GM12878 (cell line): ENCODE measurements at regions not wholly inside any gene's neighbourhood (a gene's known extent, or its start where the extent isn't known, plus 50 kb on each side); places are given as distances from the start of the nearest gene placed in this dataset.

Source experiments
- ATAC-seq: fragments of 200-7000 bp; cut with Tn5 transposase; 3 replicates; pipeline ENCODE4 v1.9.1; 2020; ENCODE audit warnings: mild to moderate bottlenecking, moderate library complexity
- BruUV-seq: library from RNA; stranded (reverse); fragments of 400-500 nt; replicated peaks from 2 replicates; lab custom pipeline; 2021; lab: Mats Ljungman, UMichigan
- CTCF ChIA-PET: fragments of 300-600 bp; sonication (Branson Sonifier 250); formaldehyde crosslinking; extraction: SDS; loops from one replicate; lab custom pipeline; 2021; ENCODE audit warnings: inconsistent platforms; lab: Yijun Ruan, JAX
- POLR2A ChIA-PET: fragments of 350-600 bp; formaldehyde crosslinking; extraction: SDS; loops from one replicate; lab custom pipeline; 2021; ENCODE audit warnings: inconsistent platforms; lab: Charles Lee
- RAD21 ChIA-PET: fragments of 300-600 bp; sonication (Branson Sonifier 250); formaldehyde crosslinking; loops from one replicate; lab custom pipeline; 2023; ENCODE audit warnings: antibody characterized with exemption; ENCODE audit not compliant: unreplicated experiment; lab: Charles Lee
- SMC1A ChIA-PET: fragments of 300-600 bp; sonication (Branson Sonifier 250); formaldehyde crosslinking; loops from one replicate; lab custom pipeline; 2023; ENCODE audit not compliant: unreplicated experiment, uncharacterized antibody; lab: Charles Lee
- DNase-seq: peaks from one replicate; pipeline ENCODE4 v3.0.0-alpha.2; 2011; ENCODE audit warnings: low read depth, low spot score
- FAIRE-seq: peaks from 3 replicates; lab custom pipeline; 2011; peaks lifted over from hg19 to GRCh38; lab: Jason Lieb, UNC
- H2AFZ ChIP-seq: 2 replicates; pipeline ENCODE4 v1.6.0; 2011; ENCODE audit warnings: low read depth, low read length, control low read depth; ENCODE audit not compliant: control insufficient read depth
- H3K27ac ChIP-seq: 2 replicates; pipeline ENCODE4 v1.5.1; 2011; ENCODE audit warnings: control low read depth; ENCODE audit not compliant: control insufficient read depth, insufficient read depth
- H3K27me3 ChIP-seq, 2 experiments: replicated peaks in 1 of 2; 2 replicates each; pipeline versions ENCODE4 v1.6.0 to v1.6.1; 2011; ENCODE audit warnings: low read length in 1 of 2; ENCODE audit not compliant: control insufficient read depth in 2 of 2, insufficient read depth in 2 of 2
- H3K36me3 ChIP-seq, 2 experiments: 2 replicates each; pipeline ENCODE4 v1.5.1; 2011; ENCODE audit warnings: low read length in 1 of 2; ENCODE audit not compliant: control insufficient read depth in 2 of 2, insufficient read depth in 2 of 2
- H3K4me1 ChIP-seq: 2 replicates; pipeline ENCODE4 v1.6.1; 2011; ENCODE audit warnings: mild to moderate bottlenecking, low read length, moderate library complexity, mixed read lengths; ENCODE audit not compliant: control insufficient read depth, insufficient read depth
- H3K4me2 ChIP-seq: 2 replicates; pipeline ENCODE4 v1.6.0; 2011; ENCODE audit warnings: control low read depth; ENCODE audit not compliant: control insufficient read depth, insufficient read depth
- H3K4me3 ChIP-seq: fragments of 200-600 bp; sonication (generic); 2 replicates; pipeline ENCODE4 v1.5.1; 2016
- H3K79me2 ChIP-seq: 2 replicates; pipeline ENCODE4 v1.6.0; 2011; ENCODE audit warnings: low read length; ENCODE audit not compliant: control insufficient read depth, insufficient read depth
- H3K9ac ChIP-seq: 2 replicates; pipeline ENCODE4 v1.8.0; 2011; ENCODE audit warnings: low read length, control low read depth, mixed read lengths; ENCODE audit not compliant: control insufficient read depth, insufficient read depth
- H3K9me3 ChIP-seq: replicated peaks from 3 replicates; pipeline ENCODE4 v1.5.1; 2011; ENCODE audit warnings: mild to moderate bottlenecking, low read length; ENCODE audit not compliant: control insufficient read depth, insufficient read depth
- H4K20me1 ChIP-seq: 2 replicates; pipeline ENCODE4 v1.6.0; 2011; ENCODE audit not compliant: control insufficient read depth, insufficient read depth
- KDM1A ChIP-seq: fragments of 200-600 bp; sonication (generic); IDR thresholded peaks from 2 replicates; pipeline ENCODE4 v1.6.1; 2016; ENCODE audit warnings: borderline replicate concordance
- MYC ChIP-seq: IDR thresholded peaks from 2 replicates; pipeline ENCODE4 v1.6.1; 2011; ENCODE audit warnings: mild to moderate bottlenecking, low read length, moderate library complexity, inconsistent platforms; ENCODE audit not compliant: insufficient read depth, insufficient replicate concordance, insufficient read length, severe bottlenecking
- in situ Hi-C: fragments of 300-500 bp; cut with MboI; formaldehyde crosslinking; loops from 9 replicates; pipeline ENCODE4 v1.14.3; 2018; ENCODE audit warnings: mixed read lengths
- intact Hi-C: fragments of 100-400 bp; cut with micrococcal nuclease; formaldehyde crosslinking; loops from one replicate; pipeline ENCODE4 v1.14.2; 2022; ENCODE audit not compliant: unreplicated experiment
- TF ChIP-seq, protein P1 (sequence below): fragments of 450-650 bp; formaldehyde crosslinking; IDR thresholded peaks from 2 replicates; pipeline ENCODE4 v1.4.0; 2020; ENCODE audit warnings: mild to moderate bottlenecking, moderate library complexity

DNA sequence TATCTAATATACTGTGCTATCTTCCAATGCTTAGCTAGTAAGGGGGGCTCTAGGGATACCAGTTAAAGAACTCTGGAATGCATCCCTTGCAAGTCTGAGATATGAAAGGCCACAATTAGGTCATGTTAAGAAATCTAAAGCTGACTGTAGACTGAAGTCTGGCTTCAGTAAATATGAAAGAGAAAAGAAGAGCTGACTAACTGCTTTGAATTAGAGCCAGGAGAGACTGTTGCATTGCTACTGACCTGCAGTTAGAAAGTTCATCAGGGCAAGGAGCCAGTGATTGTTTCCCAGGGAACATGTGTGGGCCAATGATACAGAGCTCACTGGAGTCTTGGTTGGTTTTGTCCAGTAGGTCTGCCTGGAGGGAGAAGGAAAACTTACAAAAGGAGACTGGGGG, 472.1 kb upstream of the TNC start:
- H3K36me3 ChIP-seq, result no peaks in the 10 kb centered on the region
- ChIA-PET POLR2A (no interaction called here), CTCF (interaction anchor here (0.6 to 2.3 kb wide), 6 partner anchors 9 to 982 kb away, joined by 3 to 9 read pairs (median 5); no protein-coding TSS in a partner anchor), RAD21 (no interaction called here), SMC1A (interaction anchor here (0.7 to 1.3 kb wide), 2 partner anchors 10 to 111 kb away, joined by 3 to 4 read pairs; no protein-coding TSS in a partner anchor)
- no peaks in the 10 kb centered on the region for H3K9me3 ChIP-seq
- DNase-seq (no peak), ATAC-seq (no peak), FAIRE-seq (no peak)
- H3K27ac ChIP-seq, result no peak overlapping the region
- TF ChIP-seq, protein P1, sequence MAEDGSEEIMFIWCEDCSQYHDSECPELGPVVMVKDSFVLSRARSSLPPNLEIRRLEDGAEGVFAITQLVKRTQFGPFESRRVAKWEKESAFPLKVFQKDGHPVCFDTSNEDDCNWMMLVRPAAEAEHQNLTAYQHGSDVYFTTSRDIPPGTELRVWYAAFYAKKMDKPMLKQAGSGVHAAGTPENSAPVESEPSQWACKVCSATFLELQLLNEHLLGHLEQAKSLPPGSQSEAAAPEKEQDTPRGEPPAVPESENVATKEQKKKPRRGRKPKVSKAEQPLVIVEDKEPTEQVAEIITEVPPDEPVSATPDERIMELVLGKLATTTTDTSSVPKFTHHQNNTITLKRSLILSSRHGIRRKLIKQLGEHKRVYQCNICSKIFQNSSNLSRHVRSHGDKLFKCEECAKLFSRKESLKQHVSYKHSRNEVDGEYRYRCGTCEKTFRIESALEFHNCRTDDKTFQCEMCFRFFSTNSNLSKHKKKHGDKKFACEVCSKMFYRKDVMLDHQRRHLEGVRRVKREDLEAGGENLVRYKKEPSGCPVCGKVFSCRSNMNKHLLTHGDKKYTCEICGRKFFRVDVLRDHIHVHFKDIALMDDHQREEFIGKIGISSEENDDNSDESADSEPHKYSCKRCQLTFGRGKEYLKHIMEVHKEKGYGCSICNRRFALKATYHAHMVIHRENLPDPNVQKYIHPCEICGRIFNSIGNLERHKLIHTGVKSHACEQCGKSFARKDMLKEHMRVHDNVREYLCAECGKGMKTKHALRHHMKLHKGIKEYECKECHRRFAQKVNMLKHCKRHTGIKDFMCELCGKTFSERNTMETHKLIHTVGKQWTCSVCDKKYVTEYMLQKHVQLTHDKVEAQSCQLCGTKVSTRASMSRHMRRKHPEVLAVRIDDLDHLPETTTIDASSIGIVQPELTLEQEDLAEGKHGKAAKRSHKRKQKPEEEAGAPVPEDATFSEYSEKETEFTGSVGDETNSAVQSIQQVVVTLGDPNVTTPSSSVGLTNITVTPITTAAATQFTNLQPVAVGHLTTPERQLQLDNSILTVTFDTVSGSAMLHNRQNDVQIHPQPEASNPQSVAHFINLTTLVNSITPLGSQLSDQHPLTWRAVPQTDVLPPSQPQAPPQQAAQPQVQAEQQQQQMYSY, result no peak
- TF ChIP-seq KDM1A (no peak), MYC (no peak)
- no peaks in the 10 kb centered on the region for H3K79me2 ChIP-seq
- in situ Hi-C loops (loop anchor here (5.0 to 10.0 kb wide), 2 partner anchors 575 to 1057 kb away; no protein-coding TSS in a partner anchor), intact Hi-C loops (loop anchor here (5.0 to 10.0 kb wide), 5 partner anchors 295 to 1057 kb away; no protein-coding TSS in a partner anchor)
- no peak overlapping the region for H3K4me2 ChIP-seq
- no peak overlapping the region for H3K4me3 ChIP-seq
- H4K20me1 ChIP-seq, result no peaks in the 10 kb centered on the region
- H3K9ac ChIP-seq, result no peak overlapping the region
- H3K4me1 ChIP-seq, result no peaks in the 10 kb centered on the region
- no TSS peak for BruUV-seq
- H3K27me3 ChIP-seq, result no peaks in the 10 kb centered on the region
- H2AFZ ChIP-seq, result no peak overlapping the region
